ENCODE measurements at regions not wholly inside any gene's neighbourhood (a gene's known extent, or its start where the extent isn't known, plus 50 kb on each side); places are given as distances from the start of the nearest gene placed in this dataset.

DNA sequence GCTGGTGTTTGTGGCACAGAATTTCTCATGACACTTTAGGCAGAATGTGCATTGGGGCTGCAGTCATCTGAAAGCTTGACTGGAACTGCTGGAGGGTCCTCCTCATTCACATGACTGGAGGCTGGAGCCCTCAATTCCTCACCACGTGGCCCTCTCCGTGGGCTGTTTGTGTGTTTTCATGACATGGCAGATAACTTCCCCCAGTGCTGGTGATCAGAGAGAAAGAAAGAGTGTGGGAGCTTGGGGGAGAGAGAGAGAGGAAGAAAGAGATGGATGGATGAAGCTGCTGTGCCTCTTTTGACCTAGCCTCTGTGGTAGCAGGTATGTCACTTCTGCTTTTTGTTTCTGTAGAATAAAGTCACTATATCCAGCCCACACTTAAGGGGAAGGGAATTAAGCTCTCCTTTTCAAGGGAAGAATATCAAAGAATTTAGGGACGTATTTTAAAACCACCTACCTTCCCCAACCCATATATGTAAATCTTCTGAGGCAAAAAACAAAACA, 169.6 kb upstream of the IL12A start:
- H3K9me3 Mint-ChIP-seq: no peaks in the 10 kb centered on the region
- H3K27me3 Mint-ChIP-seq (ENCODE audit: low read depth): peaks cover 11% of the 10 kb centered on the region
- H3K27ac Mint-ChIP-seq: no peak overlapping the region
- no peak overlapping the region for H3K4me3 Mint-ChIP-seq
- no peaks in the 10 kb centered on the region for H3K4me1 Mint-ChIP-seq (ENCODE audit: low read depth)
- DNase-seq (no peak), ATAC-seq (replicated peaks in 1 of 2) (no peak)
- H3K36me3 Mint-ChIP-seq (ENCODE audit: insufficient read depth in 2 of 2): no peaks in the 10 kb centered on the region

DNA sequence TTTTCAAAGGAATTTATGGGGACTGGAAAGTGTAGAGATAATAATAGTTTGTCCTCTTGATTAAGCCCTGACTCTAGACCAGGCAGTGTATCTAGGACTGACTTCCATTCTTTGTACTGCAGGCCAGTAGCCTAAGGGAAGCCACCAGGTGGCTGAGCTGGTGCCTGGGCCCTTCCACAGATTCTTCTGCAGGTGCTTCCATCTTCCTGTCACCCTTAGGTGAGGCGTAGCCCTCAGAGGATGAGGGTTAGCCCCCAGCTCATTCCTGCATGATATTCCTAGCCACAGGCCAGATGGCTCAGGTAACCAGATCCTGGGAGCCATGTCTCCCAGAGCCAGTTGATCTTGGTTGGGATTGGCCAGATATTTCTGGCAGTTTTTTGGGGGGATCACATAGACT, 169.0 kb upstream of the IL12A start:
- Mint-ChIP-seq H3K27me3 (ENCODE audit: low read depth) (peaks cover 11% of the 10 kb centered on the region), H3K27ac (no peak overlapping the region), H3K4me1 (ENCODE audit: low read depth) (no peaks in the 10 kb centered on the region), H3K4me3 (no peak overlapping the region), H3K9me3 (no peaks in the 10 kb centered on the region), H3K36me3 (ENCODE audit: insufficient read depth in 2 of 2) (no peaks in the 10 kb centered on the region)
- DNase-seq (no peak), ATAC-seq (replicated peaks in 1 of 2) (no peak)

DNA sequence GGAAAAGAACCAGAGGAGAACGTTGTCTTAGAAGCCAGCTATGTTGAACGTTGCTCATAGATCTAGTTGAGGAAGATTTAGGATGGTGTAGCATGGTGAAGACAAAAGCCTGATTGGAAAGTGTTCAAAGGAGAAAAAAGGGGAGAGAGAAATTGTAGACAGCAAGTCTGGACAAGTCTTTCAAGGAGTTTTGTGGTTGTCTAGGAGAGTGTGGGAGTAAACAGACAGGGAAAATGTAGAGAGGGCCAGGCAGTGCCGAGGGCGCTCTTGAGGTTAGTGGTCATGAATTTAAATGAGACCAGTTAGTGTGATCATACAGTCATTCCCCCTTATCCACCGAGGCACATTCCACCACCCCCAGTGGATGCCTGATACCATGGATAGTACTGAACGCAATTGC, 167.5 kb upstream of the IL12A start:
- ATAC-seq (replicated peaks in 1 of 2) (no peak), DNase-seq (no peak)
- no peaks in the 10 kb centered on the region for H3K36me3 Mint-ChIP-seq (ENCODE audit: insufficient read depth in 2 of 2)
- peaks cover 11% of the 10 kb centered on the region for H3K27me3 Mint-ChIP-seq (ENCODE audit: low read depth)
- no peaks in the 10 kb centered on the region for H3K9me3 Mint-ChIP-seq
- no peak overlapping the region for H3K27ac Mint-ChIP-seq
- no peaks in the 10 kb centered on the region for H3K4me1 Mint-ChIP-seq (ENCODE audit: low read depth)
- no peak overlapping the region for H3K4me3 Mint-ChIP-seq

DNA sequence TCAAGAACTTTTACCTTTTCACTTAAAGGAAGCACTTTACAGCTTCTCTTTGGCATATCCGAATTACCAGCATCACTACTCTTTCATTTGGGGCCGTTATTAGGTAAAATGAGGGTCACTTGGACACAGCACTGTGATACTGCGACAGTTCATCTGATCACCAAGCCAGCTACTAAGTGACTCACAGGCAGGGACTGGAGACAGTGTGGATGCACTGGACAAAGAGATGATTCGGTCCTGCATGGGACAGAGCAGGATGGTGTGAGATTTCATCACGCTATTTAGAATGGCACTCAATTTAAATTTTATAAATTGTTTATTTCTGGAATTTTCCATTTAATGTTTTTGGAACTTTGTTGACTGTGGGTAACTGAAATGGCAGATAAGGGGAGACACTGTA, 166.9 kb upstream of the IL12A start:
- DNase-seq (no peak), ATAC-seq (replicated peaks in 1 of 2) (no peak)
- H3K4me3 Mint-ChIP-seq: no peak overlapping the region
- H3K36me3 Mint-ChIP-seq (ENCODE audit: insufficient read depth in 2 of 2): no peaks in the 10 kb centered on the region
- peaks cover 11% of the 10 kb centered on the region for H3K27me3 Mint-ChIP-seq (ENCODE audit: low read depth)
- no peaks in the 10 kb centered on the region for H3K4me1 Mint-ChIP-seq (ENCODE audit: low read depth)
- H3K27ac Mint-ChIP-seq: no peak overlapping the region
- H3K9me3 Mint-ChIP-seq: no peaks in the 10 kb centered on the region

DNA sequence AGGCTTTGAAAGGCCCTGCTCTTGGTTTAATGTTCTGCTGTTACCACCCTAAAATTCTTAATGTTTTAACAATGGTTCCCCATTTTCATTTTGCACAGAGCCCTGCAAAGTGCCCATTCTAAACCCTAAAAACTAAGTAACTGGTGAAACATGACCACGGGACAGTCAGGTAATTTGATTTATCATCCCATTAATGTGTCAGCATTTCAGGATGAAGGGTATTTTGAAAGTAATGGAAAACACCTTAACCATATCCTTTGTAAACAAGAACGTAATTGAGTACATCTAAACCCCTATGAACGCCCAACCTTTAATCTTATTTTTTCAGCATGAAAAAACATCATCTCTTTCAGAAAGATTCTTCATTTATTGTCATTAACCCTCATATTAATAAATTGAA, 164.9 kb upstream of the IL12A start:
- Mint-ChIP-seq H3K9me3 (no peaks in the 10 kb centered on the region), H3K27me3 (ENCODE audit: low read depth) (peaks cover 11% of the 10 kb centered on the region), H3K27ac (no peak overlapping the region), H3K4me1 (ENCODE audit: low read depth) (no peaks in the 10 kb centered on the region), H3K4me3 (no peak overlapping the region), H3K36me3 (ENCODE audit: insufficient read depth in 2 of 2) (no peaks in the 10 kb centered on the region)
- no peak for DNase-seq
- ATAC-seq (replicated peaks in 1 of 2): no peak

DNA sequence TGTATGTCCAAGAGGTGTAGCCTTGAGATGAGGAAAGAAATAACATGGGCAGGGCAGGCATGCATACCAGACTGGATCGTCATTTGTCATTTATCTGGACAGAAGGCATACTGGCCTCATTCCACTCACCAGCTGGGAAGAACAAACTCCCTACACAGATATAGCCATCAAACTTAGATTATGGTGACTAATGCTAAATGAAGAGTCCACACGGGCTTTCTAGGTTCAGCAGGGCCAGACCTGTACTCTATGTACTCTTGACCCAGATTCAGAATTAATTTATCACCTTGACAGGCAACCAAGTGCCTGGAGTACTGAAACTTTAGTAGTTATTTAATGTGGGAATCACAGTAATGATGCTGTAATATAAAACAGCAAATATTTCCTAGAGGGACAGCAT, 164.3 kb upstream of the IL12A start:
- DNase-seq (no peak), ATAC-seq (replicated peaks in 1 of 2) (no peak)
- Mint-ChIP-seq H3K4me3 (no peak overlapping the region), H3K36me3 (ENCODE audit: insufficient read depth in 2 of 2) (no peaks in the 10 kb centered on the region), H3K9me3 (no peaks in the 10 kb centered on the region), H3K27ac (no peak overlapping the region), H3K4me1 (ENCODE audit: low read depth) (no peaks in the 10 kb centered on the region), H3K27me3 (ENCODE audit: low read depth) (peaks cover 11% of the 10 kb centered on the region)

DNA sequence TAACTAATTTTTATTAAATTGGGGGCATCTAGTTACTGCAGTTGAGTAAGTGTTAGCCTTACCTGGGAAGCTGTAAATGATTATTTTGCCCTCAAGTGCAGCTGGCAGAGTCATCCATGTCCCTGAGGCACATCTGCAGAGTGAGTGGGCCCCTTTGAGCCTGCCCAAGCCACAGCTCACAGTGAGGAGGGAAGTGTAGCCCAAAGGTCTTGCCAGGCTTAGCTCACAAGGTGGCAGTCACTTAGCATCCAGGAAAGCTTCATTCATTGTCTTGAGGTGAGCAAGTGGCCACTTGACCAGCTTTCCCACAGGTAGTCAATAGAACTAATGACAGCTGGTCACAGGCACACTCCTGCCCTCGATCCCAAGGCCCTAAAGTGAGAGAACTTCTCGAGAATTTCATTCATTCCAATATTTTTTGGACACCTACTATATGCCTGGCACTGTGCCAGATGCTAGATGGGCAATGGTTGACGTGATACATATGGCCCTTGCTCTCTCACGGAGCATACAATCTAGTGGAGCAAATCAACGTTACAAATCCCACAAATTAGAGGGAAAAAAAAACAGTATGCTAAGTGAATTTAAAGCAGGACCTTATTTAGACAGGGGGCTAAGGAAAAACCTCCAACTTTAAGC, 163.3 kb upstream of the IL12A start:
- Mint-ChIP-seq H3K27ac (no peak overlapping the region), H3K4me3 (no peak overlapping the region), H3K9me3 (no peaks in the 10 kb centered on the region), H3K36me3 (ENCODE audit: insufficient read depth in 2 of 2) (no peaks in the 10 kb centered on the region), H3K4me1 (ENCODE audit: low read depth) (no peaks in the 10 kb centered on the region), H3K27me3 (ENCODE audit: low read depth) (peaks cover 10% of the 10 kb centered on the region)
- ATAC-seq (replicated peaks in 1 of 2) (no peak), DNase-seq (no peak)

DNA sequence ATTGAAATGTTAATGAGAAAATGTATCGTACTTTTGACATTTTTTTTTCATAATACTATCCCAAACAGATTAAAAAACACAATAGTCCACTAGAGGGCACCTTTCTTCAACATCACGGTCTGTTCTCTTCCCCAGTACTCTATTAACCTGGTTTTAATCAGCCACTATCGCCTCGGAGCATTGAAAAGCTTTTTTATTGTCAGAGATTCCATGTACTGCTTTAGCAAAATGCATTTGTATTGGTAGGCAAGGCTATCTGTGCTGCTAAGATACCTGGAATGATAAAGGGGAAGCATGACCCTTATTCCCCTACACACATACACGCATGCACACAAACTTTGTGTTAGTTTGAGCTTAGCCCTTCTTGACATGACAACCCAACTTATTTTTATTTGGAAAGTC, 160.1 kb upstream of the IL12A start:
- Mint-ChIP-seq H3K27ac (no peak overlapping the region), H3K27me3 (ENCODE audit: low read depth) (no peaks in the 10 kb centered on the region), H3K36me3 (ENCODE audit: insufficient read depth in 2 of 2) (no peaks in the 10 kb centered on the region), H3K9me3 (no peaks in the 10 kb centered on the region), H3K4me1 (ENCODE audit: low read depth) (no peaks in the 10 kb centered on the region), H3K4me3 (no peak overlapping the region)
- no peak for ATAC-seq (replicated peaks in 1 of 2)
- DNase-seq: no peak

DNA sequence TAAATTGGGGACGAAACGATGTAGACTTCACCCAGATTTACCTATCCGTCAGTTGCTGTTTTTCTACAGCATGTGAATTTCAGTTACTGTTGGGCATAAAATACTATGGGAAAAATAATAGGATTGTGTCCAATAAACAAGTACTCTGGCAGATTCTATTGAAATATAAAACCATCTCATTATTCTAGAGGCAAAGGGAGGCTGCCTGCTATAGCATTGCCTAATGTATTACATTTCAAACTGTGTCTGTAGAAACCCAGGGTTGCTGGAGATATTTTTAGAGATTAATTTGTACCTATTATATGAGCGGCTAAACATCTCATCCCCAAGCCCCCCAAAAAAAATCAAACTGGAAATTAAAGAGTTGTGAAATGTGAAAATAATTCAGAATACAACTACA, 159.6 kb upstream of the IL12A start:
- ATAC-seq (replicated peaks in 1 of 2): no peak
- Mint-ChIP-seq H3K4me3 (no peak overlapping the region), H3K9me3 (no peaks in the 10 kb centered on the region)

DNA sequence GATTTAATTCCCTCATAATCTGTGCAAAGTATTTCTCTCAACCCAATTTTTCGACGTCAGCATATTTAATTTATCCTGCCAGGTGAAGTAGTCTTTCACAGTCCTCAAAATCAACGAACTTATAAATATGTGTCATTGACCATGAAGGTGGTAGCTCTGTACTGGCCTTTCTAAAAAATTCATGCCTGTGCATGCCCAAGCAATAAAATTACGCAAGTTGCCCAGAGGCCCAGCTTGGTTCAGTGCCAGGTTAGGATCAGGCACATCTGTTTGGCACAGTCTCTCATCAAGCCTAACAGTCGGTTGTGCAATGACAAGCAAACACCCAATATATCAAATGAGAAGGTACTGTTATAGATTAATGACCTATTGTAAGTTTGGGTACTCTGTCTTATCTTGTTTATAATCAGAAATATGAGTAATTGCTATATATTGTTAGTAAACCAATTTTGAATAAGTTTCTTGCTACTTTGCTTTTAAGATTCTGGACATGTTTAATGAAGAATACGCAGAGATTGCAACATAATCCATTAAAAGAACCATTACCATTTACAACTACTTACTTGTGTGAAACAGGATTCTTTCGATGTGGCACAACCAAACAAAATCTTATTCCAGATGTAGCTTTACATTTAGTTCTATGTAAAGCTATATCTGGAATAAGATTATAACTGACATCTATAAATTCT, 159.0 kb upstream of the IL12A start:
- Mint-ChIP-seq H3K9me3 (no peaks in the 10 kb centered on the region), H3K4me3 (no peak overlapping the region), H3K27me3 (ENCODE audit: low read depth) (no peaks in the 10 kb centered on the region), H3K36me3 (ENCODE audit: insufficient read depth in 2 of 2) (no peaks in the 10 kb centered on the region), H3K4me1 (ENCODE audit: low read depth) (no peaks in the 10 kb centered on the region), H3K27ac (no peak overlapping the region)
- ATAC-seq (replicated peaks in 1 of 2) (no peak), DNase-seq (no peak)

More for the DNA sequence above, 159.6 kb upstream of the IL12A start:
- Mint-ChIP-seq H3K4me1 (ENCODE audit: low read depth) (no peaks in the 10 kb centered on the region), H3K36me3 (ENCODE audit: insufficient read depth in 2 of 2) (no peaks in the 10 kb centered on the region), H3K27me3 (ENCODE audit: low read depth) (no peaks in the 10 kb centered on the region), H3K27ac (no peak overlapping the region)
- no peak for DNase-seq

DNA sequence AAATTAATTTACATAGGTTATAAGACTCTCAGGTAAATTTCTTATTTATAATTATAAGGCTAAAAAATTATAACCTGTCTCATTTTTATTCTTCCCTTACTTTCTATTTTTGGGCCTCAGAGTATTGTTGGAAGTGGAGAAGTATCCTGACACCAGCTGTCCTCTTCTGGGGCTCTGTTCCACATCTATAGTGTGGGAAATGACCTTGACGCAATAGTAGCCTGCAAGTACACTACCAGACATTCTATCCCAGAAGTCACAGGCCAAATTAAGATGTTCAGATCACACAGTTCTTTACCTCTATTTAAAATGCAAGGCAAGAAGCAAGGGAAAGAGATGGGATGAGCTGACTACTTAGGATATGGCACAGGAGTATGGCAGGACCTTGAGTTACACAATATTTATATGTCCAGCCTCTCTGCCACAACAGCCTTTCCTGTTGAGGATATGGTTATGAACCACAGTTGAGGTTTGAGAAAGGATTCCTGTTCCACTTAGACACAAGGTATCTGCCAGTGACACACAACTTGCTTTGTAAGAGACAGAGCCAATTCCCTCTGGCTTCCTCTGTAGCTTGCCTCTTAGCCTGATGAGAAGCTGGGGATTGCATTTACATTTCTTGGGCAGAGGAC, 158.0 kb upstream of the IL12A start:
- Mint-ChIP-seq H3K27me3 (ENCODE audit: low read depth) (no peaks in the 10 kb centered on the region), H3K36me3 (ENCODE audit: insufficient read depth in 2 of 2) (no peaks in the 10 kb centered on the region), H3K4me3 (no peak overlapping the region), H3K4me1 (ENCODE audit: low read depth) (no peaks in the 10 kb centered on the region), H3K27ac (no peak overlapping the region), H3K9me3 (no peaks in the 10 kb centered on the region)
- DNase-seq (no peak), ATAC-seq (replicated peaks in 1 of 2) (no peak)

DNA sequence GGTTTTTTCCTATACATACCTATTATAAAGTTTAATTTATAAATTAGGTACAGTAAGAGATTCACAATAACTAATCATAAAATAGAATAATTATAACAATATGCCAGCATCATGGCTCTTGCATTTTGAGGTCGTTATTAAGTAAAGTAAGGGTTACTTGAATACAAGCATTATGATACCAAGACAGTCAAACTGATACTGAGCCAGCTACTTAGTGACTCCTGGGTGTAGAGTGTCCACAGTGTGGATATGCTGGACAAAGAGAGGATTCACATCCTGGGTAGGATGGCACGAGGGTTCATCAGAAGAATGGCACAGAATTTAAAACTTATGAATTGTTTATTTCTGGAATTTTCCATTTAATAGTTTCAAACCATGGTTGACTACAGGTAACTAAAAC, 157.2 kb upstream of the IL12A start:
- H3K27me3 Mint-ChIP-seq (ENCODE audit: low read depth): no peaks in the 10 kb centered on the region
- no peak overlapping the region for H3K27ac Mint-ChIP-seq
- DNase-seq (no peak), ATAC-seq (replicated peaks in 1 of 2) (no peak)
- H3K4me1 Mint-ChIP-seq (ENCODE audit: low read depth): no peaks in the 10 kb centered on the region
- no peak overlapping the region for H3K4me3 Mint-ChIP-seq
- no peaks in the 10 kb centered on the region for H3K9me3 Mint-ChIP-seq
- no peaks in the 10 kb centered on the region for H3K36me3 Mint-ChIP-seq (ENCODE audit: insufficient read depth in 2 of 2)

DNA sequence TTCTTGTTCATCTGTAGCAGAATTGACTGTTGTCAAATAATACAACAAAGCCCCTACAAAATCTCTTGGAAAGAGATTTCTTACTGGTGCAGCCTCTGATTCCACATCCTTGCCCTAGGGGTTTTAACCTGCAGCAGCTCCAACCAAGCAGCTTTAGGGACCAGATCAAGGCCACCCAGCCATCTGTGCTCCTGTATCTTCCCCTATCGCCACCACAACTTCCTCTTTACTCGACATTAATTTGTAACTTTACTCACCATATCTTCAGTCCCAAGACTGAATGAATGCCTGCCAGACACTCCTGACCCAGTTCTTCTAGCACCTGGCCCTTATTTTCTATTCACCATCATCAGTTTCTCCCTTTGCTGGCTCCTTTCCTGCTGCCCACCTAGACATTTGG, 156.6 kb upstream of the IL12A start:
- Mint-ChIP-seq H3K36me3 (ENCODE audit: insufficient read depth in 2 of 2) (no peaks in the 10 kb centered on the region), H3K27me3 (ENCODE audit: low read depth) (no peaks in the 10 kb centered on the region), H3K27ac (no peak overlapping the region), H3K4me1 (ENCODE audit: low read depth) (no peaks in the 10 kb centered on the region), H3K4me3 (no peak overlapping the region), H3K9me3 (no peaks in the 10 kb centered on the region)
- ATAC-seq (replicated peaks in 1 of 2) (no peak), DNase-seq (no peak)

All from activated T-cell treated with anti-CD3 and anti-CD28 coated beads, Interleukin-2, amount 50 U/mL, for 72 hours (primary cell).